Lung (tissue), 11 donors: ENCODE measurements at regions not wholly inside any gene's neighbourhood (a gene's known extent, or its start where the extent isn't known, plus 50 kb on each side); places are given as distances from the start of the nearest gene placed in this dataset.

Experiments
- ATAC-seq: fragments of 200-7000 bp; cut with Tn5 transposase; one replicate; pipeline ENCODE4 v1.9.1; 2020; ENCODE audit warnings: moderate number of reproducible peaks; ENCODE audit not compliant: insufficient read depth, low FRiP score
- DNase-seq, 3 donors: peaks; one replicate each; pipeline ENCODE4 v3.0.0-alpha.2; 2013 to 2017
- H3K27ac ChIP-seq, 2 donors: one replicate each; pipeline ENCODE4 v1.5.1; 2013; ENCODE audit warnings: mild to moderate bottlenecking in 2 of 2, moderate library complexity in 2 of 2, control low read depth in 1 of 2, inconsistent platforms in 1 of 2, low read depth in 1 of 2, low read length in 1 of 2
- H3K27me3 ChIP-seq, 3 donors: one replicate each; pipeline ENCODE4 v1.5.1; 2013; ENCODE audit warnings: low read length in 2 of 3; ENCODE audit not compliant: control insufficient read depth in 3 of 3, insufficient read depth in 3 of 3
- H3K36me3 ChIP-seq, 4 donors: one replicate each; pipeline ENCODE4 v1.5.1; 2013; ENCODE audit warnings: low read length in 4 of 4, mild to moderate bottlenecking in 1 of 4, moderate library complexity in 1 of 4; ENCODE audit not compliant: control insufficient read depth in 4 of 4, insufficient read depth in 4 of 4
- H3K4me1 ChIP-seq, 5 donors: one replicate each; pipeline ENCODE4 v1.5.1; 2013; ENCODE audit warnings: low read length in 5 of 5, mild to moderate bottlenecking in 2 of 5, moderate library complexity in 1 of 5; ENCODE audit not compliant: control insufficient read depth in 5 of 5, insufficient read depth in 5 of 5
- H3K4me3 ChIP-seq: one replicate; pipeline ENCODE4 v1.5.1; 2013; ENCODE audit warnings: mild to moderate bottlenecking, control low read depth, moderate library complexity
- H3K9ac ChIP-seq, 2 donors: one replicate each; pipeline ENCODE4 v1.5.1; 2013; ENCODE audit warnings: low read length in 2 of 2, control low read depth in 1 of 2; ENCODE audit not compliant: insufficient read depth in 1 of 2
- H3K9me3 ChIP-seq, 4 donors: one replicate each; pipeline ENCODE4 v1.5.1; 2013; ENCODE audit warnings: low read length in 3 of 4, mild to moderate bottlenecking in 1 of 4, moderate library complexity in 1 of 4; ENCODE audit not compliant: control insufficient read depth in 4 of 4, insufficient read depth in 3 of 4
- WGBS, 2 donors: extraction: QIAGEN DNeasy Blood & Tissue Kit; methylation state at CpG; one replicate each; pipeline ENCODE4 v1.1.7; 2013; 5-methylcytosine and 5-hydroxymethylcytosine counted together
- TF ChIP-seq, protein P1 (sequence below): IDR thresholded peaks from 2 replicates; pipeline ENCODE4 v1.5.1; 2012; ENCODE audit warnings: mild to moderate bottlenecking; ENCODE audit errors: control extremely low read depth, extremely low read depth
- donor health status: control.
- donor health status: control.
- donor health status: Bipolar disorder and iron deficiency.
- donor health status: healthy.
- donor health status: DM: yes; HTN: yes; CAD: no.

DNA sequence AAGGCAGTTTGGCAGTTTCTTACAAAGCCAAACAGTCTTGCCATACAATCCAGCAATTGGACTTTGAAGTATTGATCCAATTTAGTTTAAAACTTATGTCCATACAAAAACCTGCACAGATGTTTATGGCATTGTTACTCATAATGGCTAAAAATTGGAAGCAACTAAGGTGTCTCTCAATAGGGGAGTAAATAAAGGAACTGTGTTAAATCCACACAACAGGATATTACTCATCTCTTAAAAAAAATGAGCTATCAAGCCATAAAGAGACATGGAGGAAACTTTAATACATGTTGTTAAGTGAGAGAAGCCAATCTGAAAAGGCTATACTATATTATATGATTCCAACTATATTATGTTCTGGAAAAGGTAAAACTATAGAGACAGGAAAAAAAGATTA is 313.6 kb upstream of the CD180 start:
- no peak for ATAC-seq
- TF ChIP-seq, protein P1, sequence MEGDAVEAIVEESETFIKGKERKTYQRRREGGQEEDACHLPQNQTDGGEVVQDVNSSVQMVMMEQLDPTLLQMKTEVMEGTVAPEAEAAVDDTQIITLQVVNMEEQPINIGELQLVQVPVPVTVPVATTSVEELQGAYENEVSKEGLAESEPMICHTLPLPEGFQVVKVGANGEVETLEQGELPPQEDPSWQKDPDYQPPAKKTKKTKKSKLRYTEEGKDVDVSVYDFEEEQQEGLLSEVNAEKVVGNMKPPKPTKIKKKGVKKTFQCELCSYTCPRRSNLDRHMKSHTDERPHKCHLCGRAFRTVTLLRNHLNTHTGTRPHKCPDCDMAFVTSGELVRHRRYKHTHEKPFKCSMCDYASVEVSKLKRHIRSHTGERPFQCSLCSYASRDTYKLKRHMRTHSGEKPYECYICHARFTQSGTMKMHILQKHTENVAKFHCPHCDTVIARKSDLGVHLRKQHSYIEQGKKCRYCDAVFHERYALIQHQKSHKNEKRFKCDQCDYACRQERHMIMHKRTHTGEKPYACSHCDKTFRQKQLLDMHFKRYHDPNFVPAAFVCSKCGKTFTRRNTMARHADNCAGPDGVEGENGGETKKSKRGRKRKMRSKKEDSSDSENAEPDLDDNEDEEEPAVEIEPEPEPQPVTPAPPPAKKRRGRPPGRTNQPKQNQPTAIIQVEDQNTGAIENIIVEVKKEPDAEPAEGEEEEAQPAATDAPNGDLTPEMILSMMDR, result no peak
- Histone ChIP-seq H3K4me3 (no peak overlapping the region), H3K4me1 (peaks cover 0 to 46% (median 7%) of the 10 kb centered on the region in 5 donors), H3K9me3 (no peaks in the 10 kb centered on the region), H3K9ac (no peak overlapping the region), H3K36me3 (no peaks in the 10 kb centered on the region), H3K27me3 (no peaks in the 10 kb centered on the region), H3K27ac (no peak overlapping the region)
- DNase-seq, result no peak

DNA sequence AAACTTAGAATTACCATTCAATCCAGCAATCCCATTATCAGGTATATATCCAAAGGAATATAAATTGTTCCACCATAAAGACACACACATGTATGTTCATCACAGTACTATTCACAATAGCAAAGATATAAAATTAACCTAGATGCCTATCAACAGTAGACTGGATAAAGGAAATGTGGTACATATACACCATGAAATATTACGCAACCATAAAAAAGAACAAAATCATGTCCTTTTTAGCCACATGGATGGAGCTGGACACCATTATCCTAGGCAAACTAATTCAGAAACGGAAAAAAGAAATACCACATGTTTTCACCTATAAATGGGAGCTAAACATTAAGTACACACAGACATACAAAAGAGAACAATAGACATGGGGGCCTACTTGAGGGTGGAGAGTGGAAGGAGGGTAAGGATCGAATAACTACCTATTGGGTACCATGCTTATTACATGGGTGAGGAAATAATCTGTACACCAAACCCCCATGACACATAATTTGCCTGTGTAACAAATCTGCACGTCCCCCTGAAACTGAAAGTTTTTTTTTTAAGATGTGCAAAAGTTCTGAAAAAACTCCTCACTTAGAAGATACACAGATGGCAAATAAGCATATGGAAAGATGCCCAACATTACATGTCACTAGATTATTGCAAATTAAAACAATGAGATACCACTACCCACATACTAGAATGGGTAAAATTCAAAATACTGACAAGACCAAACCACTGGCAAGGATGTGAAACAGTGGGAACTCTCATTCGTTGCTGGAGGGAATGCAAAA is 313.0 kb upstream of the CD180 start:
- Histone ChIP-seq H3K36me3 (no peaks in the 10 kb centered on the region), H3K4me3 (no peak overlapping the region), H3K9me3 (no peaks in the 10 kb centered on the region), H3K9ac (no peak overlapping the region), H3K4me1 (peaks cover 0 to 50% (median 7%) of the 10 kb centered on the region in 5 donors), H3K27me3 (no peaks in the 10 kb centered on the region), H3K27ac (no peak overlapping the region)
- 72 to 92% methylated on average over 5 of the region's 5 CpGs for WGBS, 2 donors
- DNase-seq (no peak), ATAC-seq (no peak)
- TF ChIP-seq, protein P1, result no peak

DNA sequence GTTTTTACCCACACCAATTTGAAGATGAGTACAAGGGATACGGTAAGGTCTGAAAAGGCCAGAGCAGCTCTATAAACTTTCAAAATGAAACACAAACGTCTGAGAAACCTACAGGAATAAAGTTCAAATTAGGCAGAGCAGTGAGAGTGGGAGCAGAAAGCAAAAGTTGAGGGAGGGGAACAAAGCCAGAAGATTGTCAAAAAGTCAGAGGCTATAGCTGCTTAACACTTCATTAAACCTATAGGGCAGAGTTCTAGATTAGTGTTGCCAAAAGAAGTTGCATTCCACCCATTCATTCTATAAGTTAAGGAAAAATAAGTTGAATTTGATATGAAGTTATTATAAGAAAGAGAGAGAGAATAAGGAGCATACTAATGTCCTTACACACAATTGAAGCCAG is 309.6 kb upstream of the CD180 start:
- no peak overlapping the region for H3K4me3 ChIP-seq
- 83% methylated on average over 2 of the region's 2 CpGs for WGBS, 2 donors
- H3K9ac ChIP-seq, result no peak overlapping the region
- no peaks in the 10 kb centered on the region for H3K36me3 ChIP-seq
- TF ChIP-seq, protein P1, result no peak
- DNase-seq (peak in 2 of 3 donors; percentile 83 to 84), ATAC-seq (no peak)
- no peak overlapping the region for H3K27ac ChIP-seq
- peaks cover 0 to 30% (median 0%) of the 10 kb centered on the region in 5 donors for H3K4me1 ChIP-seq
- no peaks in the 10 kb centered on the region for H3K9me3 ChIP-seq
- H3K27me3 ChIP-seq, result no peaks in the 10 kb centered on the region
